COR-L47 (cell line): ENCODE measurements at regions not wholly inside any gene's neighbourhood (a gene's known extent, or its start where the extent isn't known, plus 50 kb on each side); places are given as distances from the start of the nearest gene placed in this dataset.

ENCODE experiments used
- DNase-seq: peaks from one replicate; lab custom pipeline; 2025; lab: John Stamatoyannopoulos, UW

- DNase-seq = no peak
These were observed 493.1 kb downstream of the ANKRD50 start for GRCh38 chr4:124219389-124219788.

GRCh38 chr4:124224256-124224655 lies 488.3 kb downstream of the ANKRD50 start:
- DNase-seq = no peak

- no peak for DNase-seq
These were observed 484.6 kb downstream of the ANKRD50 start for GRCh38 chr4:124227981-124228380.

GRCh38 chr4:124230268-124230667 lies 482.3 kb downstream of the ANKRD50 start:
- no peak for DNase-seq

- no peak for DNase-seq
These were observed 477.8 kb downstream of the ANKRD50 start for GRCh38 chr4:124234771-124235170.

GRCh38 chr4:124243671-124244366 lies 468.7 kb downstream of the ANKRD50 start:
- DNase-seq = no peak

- peak; percentile 83 for DNase-seq
These were observed 459.5 kb downstream of the ANKRD50 start for GRCh38 chr4:124253080-124253479.

- DNase-seq = peak; percentile 79
These were observed 450.0 kb downstream of the ANKRD50 start for GRCh38 chr4:124262211-124263179.

- no peak for DNase-seq
These were observed 446.8 kb downstream of the ANKRD50 start for GRCh38 chr4:124265701-124266100.

- no peak for DNase-seq
These were observed 445.8 kb downstream of the ANKRD50 start for GRCh38 chr4:124266721-124267120.

- DNase-seq = no peak
These were observed 436.1 kb downstream of the ANKRD50 start for GRCh38 chr4:124276461-124276860.

GRCh38 chr4:124277691-124278090 lies 434.8 kb downstream of the ANKRD50 start:
- DNase-seq = no peak

GRCh38 chr4:124278477-124278876 lies 434.1 kb downstream of the ANKRD50 start:
- DNase-seq = no peak

- DNase-seq = peak; percentile 72
These were observed 432.8 kb downstream of the ANKRD50 start for GRCh38 chr4:124279741-124280140.

- DNase-seq = no peak
These were observed 430.1 kb downstream of the ANKRD50 start for GRCh38 chr4:124282301-124282898.

GRCh38 chr4:124288706-124289486 lies 423.6 kb downstream of the ANKRD50 start:
- no peak for DNase-seq

GRCh38 chr4:124290678-124291077 lies 421.9 kb downstream of the ANKRD50 start:
- DNase-seq = no peak

GRCh38 chr4:124295413-124295812 lies 417.1 kb downstream of the ANKRD50 start:
- no peak for DNase-seq

GRCh38 chr4:124304941-124305340 lies 407.6 kb downstream of the ANKRD50 start:
- DNase-seq = no peak

- no peak for DNase-seq
These were observed 406.2 kb downstream of the ANKRD50 start for GRCh38 chr4:124306352-124306751.

GRCh38 chr4:124307143-124307542 lies 405.4 kb downstream of the ANKRD50 start:
- no peak for DNase-seq

GRCh38 chr4:124318292-124318691 lies 394.2 kb downstream of the ANKRD50 start:
- DNase-seq = peak; percentile 77
